SK-N-SH (cell line): ENCODE measurements at regions not wholly inside any gene's neighbourhood (a gene's known extent, or its start where the extent isn't known, plus 50 kb on each side); places are given as distances from the start of the nearest gene placed in this dataset.

Source experiments
- CTCF ChIA-PET: fragments of 300-600, 350-600 bp; formaldehyde crosslinking; extraction: SDS; loops from one replicate; lab custom pipeline; 2021; lab: Yijun Ruan, JAX
- POLR2A ChIA-PET: fragments of 350-600 bp; sonication (Branson Sonifier 250); formaldehyde crosslinking; extraction: SDS; loops from one replicate; lab custom pipeline; 2020; ENCODE audit warnings: antibody characterized with exemption, inconsistent platforms; lab: Yijun Ruan, JAX
- DNase-seq: peaks from one replicate; pipeline ENCODE4 v3.0.0; 2012
- H2AFZ ChIP-seq: fragments of 200-600 bp; sonication (generic); 2 replicates; pipeline ENCODE4 v1.8.1; 2016; ENCODE audit warnings: antibody characterized with exemption, mild to moderate bottlenecking, low read depth
- H3F3A ChIP-seq: fragments of 200-600 bp; sonication (generic); replicated peaks from 2 replicates; pipeline ENCODE3; 2016; ENCODE audit warnings: antibody characterized with exemption, mild to moderate bottlenecking; ENCODE audit not compliant: insufficient read depth
- H3K27ac ChIP-seq, 2 experiments: fragments of 200-500 bp in 1 of 2; fragments of 200-600 bp in 1 of 2; sonication (Bioruptor generic) in 1 of 2; sonication (generic), shearing (Covaris generic) in 1 of 2; 2 replicates each; pipeline versions ENCODE4 v1.5.1 to v1.6.1; 2014 to 2016; ENCODE audit warnings: low read depth in 2 of 2, inconsistent platforms in 1 of 2, low read length in 1 of 2, mild to moderate bottlenecking in 1 of 2, mixed read lengths in 1 of 2
- H3K27me3 ChIP-seq: fragments of 200-600 bp; sonication (generic), shearing (Covaris generic); 2 replicates; pipeline ENCODE4 v1.6.1; 2016; ENCODE audit warnings: mixed run types; ENCODE audit not compliant: insufficient read depth
- H3K36me3 ChIP-seq, 2 experiments: fragments of 200-500 bp in 1 of 2; fragments of 200-600 bp in 1 of 2; sonication (Bioruptor generic) in 1 of 2; sonication (generic) in 1 of 2; replicated peaks in 1 of 2; 2 replicates each; pipeline versions ENCODE3 to v1.5.1; 2014 to 2016; ENCODE audit warnings: low read length in 1 of 2, mild to moderate bottlenecking in 1 of 2; ENCODE audit not compliant: insufficient read depth in 2 of 2, control insufficient read depth in 1 of 2
- H3K4me1 ChIP-seq, 2 experiments: fragments of 200-500 bp in 1 of 2; fragments of 200-600 bp in 1 of 2; sonication (Bioruptor generic) in 1 of 2; sonication (generic), shearing (Covaris generic) in 1 of 2; 2 replicates each; pipeline versions ENCODE4 v1.5.1 to v1.6.1; 2014 to 2016; ENCODE audit warnings: low read depth in 1 of 2, low read length in 1 of 2, mixed run types in 1 of 2; ENCODE audit not compliant: insufficient read depth in 2 of 2, control insufficient read depth in 1 of 2
- H3K4me2 ChIP-seq: fragments of 200-600 bp; sonication (generic), shearing (Covaris generic); 2 replicates; pipeline ENCODE4 v1.6.1; 2017; ENCODE audit warnings: mixed run types
- H3K4me3 ChIP-seq, 2 experiments: fragments of 200-500 bp in 1 of 2; fragments of 200-600 bp in 1 of 2; sonication (Bioruptor generic) in 1 of 2; sonication (generic), shearing (Covaris generic) in 1 of 2; 2 replicates each; pipeline versions ENCODE4 v1.5.1 to v1.8.1; 2014 to 2016; ENCODE audit warnings: low read depth in 2 of 2, inconsistent platforms in 1 of 2, low read length in 1 of 2, mild to moderate bottlenecking in 1 of 2, mixed read lengths in 1 of 2, moderate library complexity in 1 of 2
- H3K79me2 ChIP-seq: fragments of 200-600 bp; sonication (generic); 2 replicates; pipeline ENCODE4 v1.8.1; 2017; ENCODE audit warnings: mild to moderate bottlenecking; ENCODE audit not compliant: insufficient read depth
- H3K9ac ChIP-seq: fragments of 200-600 bp; sonication (generic); 2 replicates; pipeline ENCODE4 v1.6.1; 2017; ENCODE audit warnings: mixed run types
- H3K9me2 ChIP-seq: fragments of 200-600 bp; sonication (generic); 2 replicates; pipeline ENCODE4 v1.6.1; 2017; ENCODE audit warnings: mixed run types
- H3K9me3 ChIP-seq: fragments of 200-600 bp; sonication (generic); 2 replicates; pipeline ENCODE4 v1.6.1; 2017; ENCODE audit warnings: mixed run types, mild to moderate bottlenecking, moderate library complexity
- H4K20me1 ChIP-seq: fragments of 200-600 bp; sonication (generic); 2 replicates; pipeline ENCODE4 v1.6.1; 2017; ENCODE audit warnings: mild to moderate bottlenecking, mixed run types; ENCODE audit not compliant: insufficient read depth
- ELF1 ChIP-seq: IDR thresholded peaks from 2 replicates; pipeline ENCODE4 v1.4.0; 2012
- EZH2phosphoT487 ChIP-seq: fragments of 200-600 bp; sonication (generic); IDR thresholded peaks from 2 replicates; pipeline ENCODE4 v1.6.1; 2017; ENCODE audit warnings: low read depth, mixed run types, mild to moderate bottlenecking, antibody characterized with exemption, moderate library complexity, borderline replicate concordance
- FOSL2 ChIP-seq: IDR thresholded peaks from 2 replicates; pipeline ENCODE4 v1.4.0; 2012; ENCODE audit warnings: low read depth, mild to moderate bottlenecking, moderate library complexity, borderline replicate concordance
- FOXJ3 ChIP-seq: sonication (generic); formaldehyde crosslinking; IDR thresholded peaks from 2 replicates; pipeline ENCODE4 v1.5.1; 2020; ENCODE audit warnings: mild to moderate bottlenecking, missing genetic modification reagents
- FOXM1 ChIP-seq: IDR thresholded peaks from 2 replicates; pipeline ENCODE4 v1.4.0; 2012; ENCODE audit warnings: low read depth, mild to moderate bottlenecking
- GATA2 ChIP-seq: sonication (generic); formaldehyde crosslinking; IDR thresholded peaks from 2 replicates; pipeline ENCODE4 v1.5.0; 2020; ENCODE audit warnings: mild to moderate bottlenecking, missing genetic modification reagents
- JUND ChIP-seq: IDR thresholded peaks from 2 replicates; pipeline ENCODE4 v1.4.0; 2012
- MXI1 ChIP-seq: IDR thresholded peaks from 2 replicates; pipeline ENCODE4 v1.6.1; 2012; ENCODE audit warnings: mild to moderate bottlenecking, low read depth, low read length, improper control_type of control experiment
- POLR2AphosphoS5 ChIP-seq: IDR thresholded peaks from 2 replicates; pipeline ENCODE4 v1.6.1; 2012; ENCODE audit warnings: low read depth, low read length
- RAD21 ChIP-seq: IDR thresholded peaks from 2 replicates; pipeline ENCODE4 v1.6.1; 2012; ENCODE audit warnings: mild to moderate bottlenecking, low read length
- RCOR1 ChIP-seq: fragments of 150-350 bp; IDR thresholded peaks from 2 replicates; pipeline ENCODE4 v1.6.1; 2017; ENCODE audit warnings: antibody characterized with exemption, low read length
- SIN3A ChIP-seq: IDR thresholded peaks from 2 replicates; pipeline ENCODE4 v1.6.1; 2012; ENCODE audit warnings: low read depth, mild to moderate bottlenecking, low read length, moderate library complexity, borderline replicate concordance
- SMC3 ChIP-seq: IDR thresholded peaks from 2 replicates; pipeline ENCODE4 v1.6.1; 2012; ENCODE audit warnings: low read depth, low read length, improper control_type of control experiment
- TAF1 ChIP-seq: IDR thresholded peaks from 2 replicates; pipeline ENCODE4 v1.6.1; 2012; ENCODE audit warnings: low read depth, mild to moderate bottlenecking, low read length, moderate library complexity, borderline replicate concordance
- YY1 ChIP-seq: IDR thresholded peaks from 2 replicates; pipeline ENCODE4 v1.4.0; 2012; ENCODE audit warnings: low read depth, mild to moderate bottlenecking
- WGBS: methylation state at CpG from one replicate; pipeline ENCODE4 v1.1.6; 2017; ENCODE audit warnings: low lambda C conversion rate; 5-methylcytosine and 5-hydroxymethylcytosine counted together
- TF ChIP-seq, protein P1 (sequence below): fragments of 200-600 bp; sonication (generic); IDR thresholded peaks from 2 replicates; pipeline ENCODE4 v1.6.1; 2017; ENCODE audit warnings: antibody characterized with exemption, mild to moderate bottlenecking, moderate library complexity
- TF ChIP-seq, protein P2 (sequence below): IDR thresholded peaks from 2 replicates; pipeline ENCODE4; 2012
- TF ChIP-seq, protein P3 (sequence below): IDR thresholded peaks from 2 replicates; pipeline ENCODE4 v1.4.0; 2012; ENCODE audit warnings: low read depth, borderline replicate concordance

DNA sequence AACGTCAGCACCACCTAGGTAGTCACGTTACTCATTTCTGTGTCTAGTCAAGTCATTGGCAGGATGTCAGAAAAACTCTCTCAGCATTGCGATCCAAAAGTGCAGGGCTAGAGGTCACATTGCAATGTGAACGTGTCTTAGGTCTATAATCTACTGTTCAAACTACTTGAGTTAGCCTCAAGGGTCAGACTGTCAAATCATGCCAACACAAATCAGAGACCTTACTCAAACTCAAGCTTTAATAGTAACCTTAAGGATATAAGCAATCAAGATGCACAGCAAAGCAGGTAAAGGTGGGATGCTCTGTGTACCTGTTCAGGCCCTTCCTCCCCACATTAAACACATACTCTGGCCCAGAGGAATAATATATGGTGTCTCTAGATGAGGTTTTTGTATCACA is 114.4 kb upstream of the NOCT start:
- WGBS = 84% methylated on average over 4 of the region's 4 CpGs
- no peak overlapping the region for H3K27ac ChIP-seq
- H3K4me2 ChIP-seq = no peak overlapping the region
- no peak for DNase-seq
- peaks cover 13% of the 10 kb centered on the region in 2 experiments for H3K4me1 ChIP-seq
- H2AFZ ChIP-seq = no peak overlapping the region
- ChIA-PET CTCF (no interaction called here), POLR2A (no interaction called here)
- no peaks in the 10 kb centered on the region for H3K9me3 ChIP-seq
- H3F3A ChIP-seq = peaks cover 12% of the 10 kb centered on the region
- H3K9me2 ChIP-seq = no peaks in the 10 kb centered on the region
- H3K27me3 ChIP-seq = no peaks in the 10 kb centered on the region
- no peak overlapping the region for H3K9ac ChIP-seq
- no peaks in the 10 kb centered on the region for H3K79me2 ChIP-seq
- no peak overlapping the region for H3K4me3 ChIP-seq
- TF ChIP-seq SIN3A = no peak
- TF ChIP-seq MXI1 = no peak
- no peak for TF ChIP-seq RCOR1
- TF ChIP-seq FOXJ3 = no peak
- TF ChIP-seq, protein P1, sequence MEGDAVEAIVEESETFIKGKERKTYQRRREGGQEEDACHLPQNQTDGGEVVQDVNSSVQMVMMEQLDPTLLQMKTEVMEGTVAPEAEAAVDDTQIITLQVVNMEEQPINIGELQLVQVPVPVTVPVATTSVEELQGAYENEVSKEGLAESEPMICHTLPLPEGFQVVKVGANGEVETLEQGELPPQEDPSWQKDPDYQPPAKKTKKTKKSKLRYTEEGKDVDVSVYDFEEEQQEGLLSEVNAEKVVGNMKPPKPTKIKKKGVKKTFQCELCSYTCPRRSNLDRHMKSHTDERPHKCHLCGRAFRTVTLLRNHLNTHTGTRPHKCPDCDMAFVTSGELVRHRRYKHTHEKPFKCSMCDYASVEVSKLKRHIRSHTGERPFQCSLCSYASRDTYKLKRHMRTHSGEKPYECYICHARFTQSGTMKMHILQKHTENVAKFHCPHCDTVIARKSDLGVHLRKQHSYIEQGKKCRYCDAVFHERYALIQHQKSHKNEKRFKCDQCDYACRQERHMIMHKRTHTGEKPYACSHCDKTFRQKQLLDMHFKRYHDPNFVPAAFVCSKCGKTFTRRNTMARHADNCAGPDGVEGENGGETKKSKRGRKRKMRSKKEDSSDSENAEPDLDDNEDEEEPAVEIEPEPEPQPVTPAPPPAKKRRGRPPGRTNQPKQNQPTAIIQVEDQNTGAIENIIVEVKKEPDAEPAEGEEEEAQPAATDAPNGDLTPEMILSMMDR = no peak
- no peak for TF ChIP-seq GATA2 (CRISPR knock-in tag)
- no peaks in the 10 kb centered on the region for H4K20me1 ChIP-seq
- no peaks in the 10 kb centered on the region for H3K36me3 ChIP-seq

DNA sequence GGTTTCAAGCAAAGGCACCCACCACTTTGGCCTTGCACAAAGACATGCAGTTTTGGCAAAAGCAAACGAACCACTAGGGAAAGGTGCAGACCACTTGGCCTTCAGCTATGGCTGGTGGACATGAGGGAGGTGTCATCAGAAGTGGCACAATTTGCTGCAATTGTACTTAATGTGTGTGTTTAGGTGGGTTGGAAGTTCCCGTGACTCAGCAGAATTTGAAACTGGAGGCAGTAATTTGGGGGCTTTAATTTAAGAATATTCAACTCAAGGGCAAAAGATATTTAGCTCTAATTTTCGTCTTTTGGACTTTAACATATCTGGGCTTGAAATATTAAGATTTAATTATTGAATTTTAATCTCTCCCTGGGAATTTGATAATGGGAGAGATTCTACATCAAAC is 115.6 kb upstream of the NOCT start:
- 86% methylated on average over 3 of the region's 3 CpGs for WGBS
- Histone ChIP-seq H2AFZ (no peak overlapping the region), H3K27ac (peak overlapping the region in 1 of 2 experiments; percentile 12; a peak in 1 of 4 replicates), H4K20me1 (no peaks in the 10 kb centered on the region), H3K4me1 (peaks cover 13% of the 10 kb centered on the region in 2 experiments), H3K36me3 (no peaks in the 10 kb centered on the region), H3K9ac (no peak overlapping the region), H3K4me2 (no peak overlapping the region), H3K9me2 (no peaks in the 10 kb centered on the region), H3K4me3 (no peak overlapping the region), H3K79me2 (no peaks in the 10 kb centered on the region), H3K9me3 (no peaks in the 10 kb centered on the region), H3K27me3 (no peaks in the 10 kb centered on the region), H3F3A (peaks cover 12% of the 10 kb centered on the region)
- ChIA-PET POLR2A (interaction anchor here (2.2 kb wide), 1 partner anchor 10 kb away, joined by 8 read pairs; no protein-coding TSS in a partner anchor), CTCF (interaction anchor here (1.3 to 1.8 kb wide), 2 partner anchors 10 to 16 kb away, joined by 3 to 14 read pairs; no protein-coding TSS in a partner anchor)
- TF ChIP-seq EZH2phosphoT487 = no peak
- TF ChIP-seq, protein P2, sequence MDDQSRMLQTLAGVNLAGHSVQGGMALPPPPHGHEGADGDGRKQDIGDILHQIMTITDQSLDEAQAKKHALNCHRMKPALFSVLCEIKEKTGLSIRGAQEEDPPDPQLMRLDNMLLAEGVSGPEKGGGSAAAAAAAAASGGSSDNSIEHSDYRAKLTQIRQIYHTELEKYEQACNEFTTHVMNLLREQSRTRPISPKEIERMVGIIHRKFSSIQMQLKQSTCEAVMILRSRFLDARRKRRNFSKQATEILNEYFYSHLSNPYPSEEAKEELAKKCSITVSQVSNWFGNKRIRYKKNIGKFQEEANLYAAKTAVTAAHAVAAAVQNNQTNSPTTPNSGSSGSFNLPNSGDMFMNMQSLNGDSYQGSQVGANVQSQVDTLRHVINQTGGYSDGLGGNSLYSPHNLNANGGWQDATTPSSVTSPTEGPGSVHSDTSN = no peak
- no peak for TF ChIP-seq RAD21
- TF ChIP-seq ELF1 = no peak
- no peak for TF ChIP-seq POLR2AphosphoS5
- TF ChIP-seq, protein P3, sequence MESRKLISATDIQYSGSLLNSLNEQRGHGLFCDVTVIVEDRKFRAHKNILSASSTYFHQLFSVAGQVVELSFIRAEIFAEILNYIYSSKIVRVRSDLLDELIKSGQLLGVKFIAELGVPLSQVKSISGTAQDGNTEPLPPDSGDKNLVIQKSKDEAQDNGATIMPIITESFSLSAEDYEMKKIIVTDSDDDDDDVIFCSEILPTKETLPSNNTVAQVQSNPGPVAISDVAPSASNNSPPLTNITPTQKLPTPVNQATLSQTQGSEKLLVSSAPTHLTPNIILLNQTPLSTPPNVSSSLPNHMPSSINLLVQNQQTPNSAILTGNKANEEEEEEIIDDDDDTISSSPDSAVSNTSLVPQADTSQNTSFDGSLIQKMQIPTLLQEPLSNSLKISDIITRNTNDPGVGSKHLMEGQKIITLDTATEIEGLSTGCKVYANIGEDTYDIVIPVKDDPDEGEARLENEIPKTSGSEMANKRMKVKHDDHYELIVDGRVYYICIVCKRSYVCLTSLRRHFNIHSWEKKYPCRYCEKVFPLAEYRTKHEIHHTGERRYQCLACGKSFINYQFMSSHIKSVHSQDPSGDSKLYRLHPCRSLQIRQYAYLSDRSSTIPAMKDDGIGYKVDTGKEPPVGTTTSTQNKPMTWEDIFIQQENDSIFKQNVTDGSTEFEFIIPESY = no peak
- no peak for TF ChIP-seq TAF1
- no peak for TF ChIP-seq JUND
- no peak for TF ChIP-seq FOSL2
- no peak for TF ChIP-seq FOXM1
- TF ChIP-seq YY1 = no peak
- no peak for TF ChIP-seq SMC3
- no peak for TF ChIP-seq MXI1
- no peak for DNase-seq
